ENCODE measurements at regions not wholly inside any gene's neighbourhood (a gene's known extent, or its start where the extent isn't known, plus 50 kb on each side); places are given as distances from the start of the nearest gene placed in this dataset.
"Not testable (repeated sequence)": the region's sequence is repeated elsewhere in the genome, so short reads cannot be mapped to it uniquely, and the experiment has no call there.

GRCh38 chr3:75951941-75952340, 166.6 kb upstream of the ZNF717 start:
- no peak for DNase-seq
- no peaks in the 10 kb centered on the region for H3K9me2 ChIP-seq (ENCODE audit: insufficient read depth)
- H3K9me3 ChIP-seq (ENCODE audit: insufficient read depth, low read depth), result no peaks in the 10 kb centered on the region
- no TSS peak for BruUV-seq (replicated peaks)
- ChIA-PET CTCF (no interaction called here), POLR2A (ENCODE audit: unreplicated experiment) (no interaction called here)
- no peaks in the 10 kb centered on the region for H3K4me1 ChIP-seq (replicated peaks; ENCODE audit: insufficient read depth)
- no peak overlapping the region for H3K27ac ChIP-seq
- TF ChIP-seq CTCF (conservative IDR thresholded peaks at IDR 0.05), result no peak
- TF ChIP-seq EZH2 (IDR thresholded peaks at IDR 0.05; ENCODE audit: low read depth), result no peak
- no peak overlapping the region for H3K4me2 ChIP-seq
- H3K4me3 ChIP-seq, result no peak overlapping the region
- no peak overlapping the region for H2AFZ ChIP-seq
- H3K36me3 ChIP-seq (ENCODE audit: low read depth), result no peaks in the 10 kb centered on the region
- H4K20me1 ChIP-seq (ENCODE audit: insufficient read depth), result no peaks in the 10 kb centered on the region
- H3F3A ChIP-seq (ENCODE audit: insufficient read depth, low read depth), result no peaks in the 10 kb centered on the region
- no peaks in the 10 kb centered on the region for H3K79me2 ChIP-seq (ENCODE audit: low read depth)
- no peaks in the 10 kb centered on the region for H3K27me3 ChIP-seq (ENCODE audit: insufficient read depth, low read depth)
- intact Hi-C loops (cut with micrococcal nuclease; ENCODE audit: unreplicated experiment), result no loop called here

- H3K9me3 ChIP-seq (ENCODE audit: insufficient read depth, low read depth); H3K4me1 ChIP-seq (replicated peaks; ENCODE audit: insufficient read depth); H3K79me2 ChIP-seq (ENCODE audit: low read depth); H3K4me2 ChIP-seq; POLR2A ChIA-PET (ENCODE audit: unreplicated experiment); H3K27me3 ChIP-seq (ENCODE audit: insufficient read depth, low read depth); CTCF ChIA-PET; H3F3A ChIP-seq (ENCODE audit: insufficient read depth, low read depth); H3K9me2 ChIP-seq (ENCODE audit: insufficient read depth); intact Hi-C loops (cut with micrococcal nuclease; ENCODE audit: unreplicated experiment); BruUV-seq (replicated peaks); H2AFZ ChIP-seq; H3K4me3 ChIP-seq; H3K36me3 ChIP-seq (ENCODE audit: low read depth); DNase-seq; H3K27ac ChIP-seq; H4K20me1 ChIP-seq (ENCODE audit: insufficient read depth): not testable (repeated sequence)
Observed at GRCh38 chr3:75960031-75960430, 174.7 kb upstream of the ZNF717 start.

DNA sequence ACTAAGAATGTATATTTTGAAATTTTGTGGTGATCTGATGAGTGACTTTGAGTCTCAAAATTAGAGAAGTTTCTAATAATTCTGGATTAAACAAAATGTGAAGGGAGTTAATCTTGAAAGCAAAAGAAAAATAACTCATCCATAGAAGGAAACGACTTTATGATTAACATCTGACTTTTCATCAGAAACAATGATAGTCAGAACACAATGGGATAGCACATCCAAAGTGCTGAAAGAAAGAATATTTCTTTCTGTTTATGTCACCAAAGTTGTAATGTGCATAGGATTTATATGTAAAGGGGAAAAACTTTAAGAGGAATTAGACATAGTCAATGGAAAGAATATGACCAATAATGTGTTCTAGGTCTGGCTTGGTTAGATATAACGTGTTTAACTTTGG, 176.7 kb upstream of the ZNF717 start:
- DNase-seq; intact Hi-C loops (cut with micrococcal nuclease; ENCODE audit: unreplicated experiment); H3K79me2 ChIP-seq (ENCODE audit: low read depth); H3K36me3 ChIP-seq (ENCODE audit: low read depth); H3K4me3 ChIP-seq; H4K20me1 ChIP-seq (ENCODE audit: insufficient read depth); H3K9me2 ChIP-seq (ENCODE audit: insufficient read depth); H3K4me2 ChIP-seq; H2AFZ ChIP-seq; BruUV-seq (replicated peaks); H3F3A ChIP-seq (ENCODE audit: insufficient read depth, low read depth); H3K27me3 ChIP-seq (ENCODE audit: insufficient read depth, low read depth); H3K27ac ChIP-seq; POLR2A ChIA-PET (ENCODE audit: unreplicated experiment); H3K9me3 ChIP-seq (ENCODE audit: insufficient read depth, low read depth); CTCF ChIA-PET; H3K4me1 ChIP-seq (replicated peaks; ENCODE audit: insufficient read depth): not testable (repeated sequence)

GRCh38 chr3:75967071-75967470, 181.7 kb upstream of the ZNF717 start:
- H3K27me3 ChIP-seq (ENCODE audit: insufficient read depth, low read depth), result no peaks in the 10 kb centered on the region

More at GRCh38 chr3:75967071-75967470, 181.7 kb upstream of the ZNF717 start:
- H3K79me2 ChIP-seq (ENCODE audit: low read depth), result no peaks in the 10 kb centered on the region
- no peaks in the 10 kb centered on the region for H4K20me1 ChIP-seq (ENCODE audit: insufficient read depth)
- DNase-seq, result no peak
- H3F3A ChIP-seq (ENCODE audit: insufficient read depth, low read depth), result no peaks in the 10 kb centered on the region
- no peaks in the 10 kb centered on the region for H3K9me3 ChIP-seq (ENCODE audit: insufficient read depth, low read depth)
- ChIA-PET CTCF (no interaction called here), POLR2A (ENCODE audit: unreplicated experiment) (no interaction called here)
- no peak overlapping the region for H3K4me3 ChIP-seq
- no peaks in the 10 kb centered on the region; the same call in 1 of the 2 replicates for H3K9me2 ChIP-seq (ENCODE audit: insufficient read depth)
- H3K27ac ChIP-seq, result no peak overlapping the region
- intact Hi-C loops (cut with micrococcal nuclease; ENCODE audit: unreplicated experiment), result no loop called here
- H3K36me3 ChIP-seq (ENCODE audit: low read depth), result no peaks in the 10 kb centered on the region
- no peaks in the 10 kb centered on the region for H3K4me1 ChIP-seq (replicated peaks; ENCODE audit: insufficient read depth)
- H2AFZ ChIP-seq, result no peak overlapping the region
- TF ChIP-seq CTCF (conservative IDR thresholded peaks at IDR 0.05) (no peak), EZH2 (IDR thresholded peaks at IDR 0.05; ENCODE audit: low read depth) (no peak)
- no peak overlapping the region for H3K4me2 ChIP-seq
- no TSS peak for BruUV-seq (replicated peaks)

All from PC-9 (cell line).